ENCODE measurements at regions not wholly inside any gene's neighbourhood (a gene's known extent, or its start where the extent isn't known, plus 50 kb on each side); places are given as distances from the start of the nearest gene placed in this dataset.

GRCh38 chr1:59055908-59056719, 240.8 kb upstream of the FGGY start:
- Mint-ChIP-seq H3K9me3 (ENCODE audit: insufficient read depth) (no peaks in the 10 kb centered on the region), H3K36me3 (ENCODE audit: low read depth) (peaks cover 4% of the 10 kb centered on the region), H3K4me3 (no peak overlapping the region), H3K27ac (no peak overlapping the region), H3K27me3 (ENCODE audit: low read depth) (no peaks in the 10 kb centered on the region), H3K4me1 (ENCODE audit: low read depth) (peaks cover 3% of the 10 kb centered on the region)
- ChIA-PET POLR2A (interaction anchor here (1.3 kb wide), 1 partner anchor 9 kb away, joined by 6 read pairs; no protein-coding TSS in a partner anchor), CTCF (interaction anchor here (0.7 to 1.1 kb wide), 2 partner anchors 9 to 10 kb away, joined by 3 read pairs; no protein-coding TSS in a partner anchor)
- DNase-seq (no peak), ATAC-seq (no peak)

GRCh38 chr1:59057211-59057694, 239.6 kb upstream of the FGGY start:
- H3K4me3 Mint-ChIP-seq, result no peak overlapping the region
- H3K27ac Mint-ChIP-seq, result no peak overlapping the region
- ChIA-PET CTCF (no interaction called here), POLR2A (no interaction called here)
- peak; percentile 53 for ATAC-seq
- H3K36me3 Mint-ChIP-seq (ENCODE audit: low read depth), result peaks cover 4% of the 10 kb centered on the region
- no peaks in the 10 kb centered on the region for H3K27me3 Mint-ChIP-seq (ENCODE audit: low read depth)
- no peak for DNase-seq
- H3K4me1 Mint-ChIP-seq (ENCODE audit: low read depth), result peaks cover 13% of the 10 kb centered on the region
- H3K9me3 Mint-ChIP-seq (ENCODE audit: insufficient read depth), result no peaks in the 10 kb centered on the region

GRCh38 chr1:59057796-59058195, 239.1 kb upstream of the FGGY start:
- peaks cover 16% of the 10 kb centered on the region for H3K4me1 Mint-ChIP-seq (ENCODE audit: low read depth)
- DNase-seq, result no peak
- ChIA-PET POLR2A (no interaction called here), CTCF (interaction anchor here (0.9 kb wide), 1 partner anchor 16 kb away, joined by 3 read pairs; no protein-coding TSS in a partner anchor)
- H3K9me3 Mint-ChIP-seq (ENCODE audit: insufficient read depth), result no peaks in the 10 kb centered on the region
- H3K4me3 Mint-ChIP-seq, result no peak overlapping the region
- ATAC-seq, result no peak
- H3K27me3 Mint-ChIP-seq (ENCODE audit: low read depth), result no peaks in the 10 kb centered on the region
- peaks cover 4% of the 10 kb centered on the region for H3K36me3 Mint-ChIP-seq (ENCODE audit: low read depth)
- no peak overlapping the region for H3K27ac Mint-ChIP-seq

GRCh38 chr1:59058665-59059439, 238.0 kb upstream of the FGGY start:
- ChIA-PET POLR2A (interaction anchor here (0.6 to 1.0 kb wide), 2 partner anchors 46 to 275 kb away, joined by 4 read pairs; partner anchors contain the start of gene JUN), CTCF (interaction anchor here (0.9 to 1.4 kb wide), 2 partner anchors 12 to 17 kb away, joined by 3 to 4 read pairs; no protein-coding TSS in a partner anchor)
- no peak for ATAC-seq
- H3K9me3 Mint-ChIP-seq (ENCODE audit: insufficient read depth), result no peaks in the 10 kb centered on the region
- H3K27me3 Mint-ChIP-seq (ENCODE audit: low read depth), result no peaks in the 10 kb centered on the region
- H3K36me3 Mint-ChIP-seq (ENCODE audit: low read depth), result peaks cover 4% of the 10 kb centered on the region
- H3K4me1 Mint-ChIP-seq (ENCODE audit: low read depth), result peaks cover 26% of the 10 kb centered on the region
- DNase-seq, result no peak
- H3K4me3 Mint-ChIP-seq, result no peak overlapping the region
- H3K27ac Mint-ChIP-seq, result peak overlapping the region; percentile 45

- no peak overlapping the region for H3K4me3 Mint-ChIP-seq
- ChIA-PET POLR2A (interaction anchor here (1.4 to 1.9 kb wide), 2 partner anchors 9 to 278 kb away, joined by 4 to 6 read pairs; partner anchors contain the start of gene JUN), CTCF (interaction anchor here (0.6 to 3.5 kb wide), 4 partner anchors 9 to 228 kb away, joined by 3 to 13 read pairs (median 6); no protein-coding TSS in a partner anchor)
- DNase-seq (no peak), ATAC-seq (no peak)
- H3K27me3 Mint-ChIP-seq (ENCODE audit: low read depth), result no peaks in the 10 kb centered on the region
- no peak overlapping the region for H3K27ac Mint-ChIP-seq
- H3K36me3 Mint-ChIP-seq (ENCODE audit: low read depth), result peaks cover 4% of the 10 kb centered on the region
- H3K9me3 Mint-ChIP-seq (ENCODE audit: insufficient read depth), result no peaks in the 10 kb centered on the region
- H3K4me1 Mint-ChIP-seq (ENCODE audit: low read depth), result peaks cover 35% of the 10 kb centered on the region
Observed at GRCh38 chr1:59061876-59062275, 235.0 kb upstream of the FGGY start.

- ATAC-seq (no peak), DNase-seq (no peak)
- H3K4me3 Mint-ChIP-seq, result no peak overlapping the region
- H3K27me3 Mint-ChIP-seq (ENCODE audit: low read depth), result no peaks in the 10 kb centered on the region
- H3K36me3 Mint-ChIP-seq (ENCODE audit: low read depth), result peaks cover 4% of the 10 kb centered on the region
- no peak overlapping the region for H3K27ac Mint-ChIP-seq
- H3K9me3 Mint-ChIP-seq (ENCODE audit: insufficient read depth), result no peaks in the 10 kb centered on the region
- peaks cover 35% of the 10 kb centered on the region for H3K4me1 Mint-ChIP-seq (ENCODE audit: low read depth)
- CTCF ChIA-PET, result interaction anchor here (0.7 to 3.5 kb wide), 6 partner anchors 9 to 636 kb away, joined by 3 to 13 read pairs (median 6); no protein-coding TSS in a partner anchor
- POLR2A ChIA-PET, result interaction anchor here (0.6 to 1.6 kb wide), 2 partner anchors 277 to 279 kb away, joined by 3 to 6 read pairs; partner anchors contain the start of gene JUN
Observed at GRCh38 chr1:59062743-59063142, 234.2 kb upstream of the FGGY start.

GRCh38 chr1:59063501-59063900, 233.4 kb upstream of the FGGY start:
- Mint-ChIP-seq H3K27me3 (ENCODE audit: low read depth) (no peaks in the 10 kb centered on the region), H3K36me3 (ENCODE audit: low read depth) (peaks cover 4% of the 10 kb centered on the region), H3K4me3 (no peak overlapping the region), H3K4me1 (ENCODE audit: low read depth) (peaks cover 35% of the 10 kb centered on the region), H3K27ac (peak overlapping the region; percentile 84), H3K9me3 (ENCODE audit: insufficient read depth) (no peaks in the 10 kb centered on the region)
- ChIA-PET POLR2A (interaction anchor here (1.6 kb wide), 1 partner anchor 280 kb away, joined by 6 read pairs; the partner anchor contains the start of gene JUN), CTCF (interaction anchor here (1.1 to 3.5 kb wide), 4 partner anchors 8 to 636 kb away, joined by 4 to 13 read pairs (median 8); no protein-coding TSS in a partner anchor)
- ATAC-seq (peak; percentile 60), DNase-seq (peak; percentile 39)

GRCh38 chr1:59064592-59064991, 232.3 kb upstream of the FGGY start:
- POLR2A ChIA-PET, result no interaction called here
- no peaks in the 10 kb centered on the region for H3K27me3 Mint-ChIP-seq (ENCODE audit: low read depth)
- H3K4me3 Mint-ChIP-seq, result no peak overlapping the region

GRCh38 chr1:59066236-59066635, 230.7 kb upstream of the FGGY start:
- ChIA-PET POLR2A (no interaction called here), CTCF (interaction anchor here (1.5 kb wide), 1 partner anchor 633 kb away, joined by 4 read pairs; no protein-coding TSS in a partner anchor)
- Mint-ChIP-seq H3K27ac (no peak overlapping the region), H3K27me3 (ENCODE audit: low read depth) (no peaks in the 10 kb centered on the region), H3K4me1 (ENCODE audit: low read depth) (peaks cover 40% of the 10 kb centered on the region), H3K36me3 (ENCODE audit: low read depth) (no peaks in the 10 kb centered on the region), H3K9me3 (ENCODE audit: insufficient read depth) (no peaks in the 10 kb centered on the region), H3K4me3 (no peak overlapping the region)
- DNase-seq (no peak), ATAC-seq (no peak)

More at GRCh38 chr1:59064592-59064991, 232.3 kb upstream of the FGGY start:
- H3K27ac Mint-ChIP-seq, result no peak overlapping the region
- no peak for DNase-seq
- ATAC-seq, result no peak
- CTCF ChIA-PET, result interaction anchor here (1.5 kb wide), 1 partner anchor 635 kb away, joined by 4 read pairs; no protein-coding TSS in a partner anchor
- peaks cover 4% of the 10 kb centered on the region for H3K36me3 Mint-ChIP-seq (ENCODE audit: low read depth)
- no peaks in the 10 kb centered on the region for H3K9me3 Mint-ChIP-seq (ENCODE audit: insufficient read depth)
- H3K4me1 Mint-ChIP-seq (ENCODE audit: low read depth), result peaks cover 35% of the 10 kb centered on the region

GRCh38 chr1:59070610-59071009, 226.3 kb upstream of the FGGY start:
- peak overlapping the region; percentile 47 for H3K27ac Mint-ChIP-seq
- DNase-seq (no peak), ATAC-seq (no peak)
- peaks cover 24% of the 10 kb centered on the region for H3K4me1 Mint-ChIP-seq (ENCODE audit: low read depth)
- H3K4me3 Mint-ChIP-seq, result no peak overlapping the region
- peaks cover 9% of the 10 kb centered on the region for H3K36me3 Mint-ChIP-seq (ENCODE audit: low read depth)
- ChIA-PET CTCF (interaction anchor here (0.8 to 3.0 kb wide), 6 partner anchors 8 to 628 kb away, joined by 3 to 18 read pairs (median 6); no protein-coding TSS in a partner anchor), POLR2A (interaction anchor here (0.7 to 1.7 kb wide), 2 partner anchors 10 to 287 kb away, joined by 4 to 5 read pairs; partner anchors contain the start of gene JUN)
- no peaks in the 10 kb centered on the region for H3K27me3 Mint-ChIP-seq (ENCODE audit: low read depth)
- no peaks in the 10 kb centered on the region for H3K9me3 Mint-ChIP-seq (ENCODE audit: insufficient read depth)

GRCh38 chr1:59071289-59071688, 225.6 kb upstream of the FGGY start:
- CTCF ChIA-PET, result interaction anchor here (0.9 to 3.0 kb wide), 6 partner anchors 8 to 103 kb away, joined by 3 to 18 read pairs (median 6); no protein-coding TSS in a partner anchor
- DNase-seq, result peak; percentile 32
- peaks cover 9% of the 10 kb centered on the region for H3K36me3 Mint-ChIP-seq (ENCODE audit: low read depth)

More at GRCh38 chr1:59071289-59071688, 225.6 kb upstream of the FGGY start:
- Mint-ChIP-seq H3K4me1 (ENCODE audit: low read depth) (peaks cover 24% of the 10 kb centered on the region), H3K9me3 (ENCODE audit: insufficient read depth) (no peaks in the 10 kb centered on the region), H3K4me3 (peak overlapping the region; percentile 17), H3K27me3 (ENCODE audit: low read depth) (no peaks in the 10 kb centered on the region), H3K27ac (peak overlapping the region; percentile 73)
- POLR2A ChIA-PET, result interaction anchor here (0.7 to 1.7 kb wide), 2 partner anchors 10 to 288 kb away, joined by 4 to 5 read pairs; partner anchors contain the start of gene JUN
- peak; percentile 70 for ATAC-seq

Data from activated CD8-positive, alpha-beta T cell treated with anti-CD3 and anti-CD28 coated beads, Interleukin-2, amount 10 ng/mL, durations not matched to agents 7 days and 5 days (primary cell).